NCI-H1048 (cell line): ENCODE measurements at regions not wholly inside any gene's neighbourhood (a gene's known extent, or its start where the extent isn't known, plus 50 kb on each side); places are given as distances from the start of the nearest gene placed in this dataset.

Experiments used
- DNase-seq: peaks from one replicate; lab custom pipeline; 2025; lab: John Stamatoyannopoulos, UW

DNA sequence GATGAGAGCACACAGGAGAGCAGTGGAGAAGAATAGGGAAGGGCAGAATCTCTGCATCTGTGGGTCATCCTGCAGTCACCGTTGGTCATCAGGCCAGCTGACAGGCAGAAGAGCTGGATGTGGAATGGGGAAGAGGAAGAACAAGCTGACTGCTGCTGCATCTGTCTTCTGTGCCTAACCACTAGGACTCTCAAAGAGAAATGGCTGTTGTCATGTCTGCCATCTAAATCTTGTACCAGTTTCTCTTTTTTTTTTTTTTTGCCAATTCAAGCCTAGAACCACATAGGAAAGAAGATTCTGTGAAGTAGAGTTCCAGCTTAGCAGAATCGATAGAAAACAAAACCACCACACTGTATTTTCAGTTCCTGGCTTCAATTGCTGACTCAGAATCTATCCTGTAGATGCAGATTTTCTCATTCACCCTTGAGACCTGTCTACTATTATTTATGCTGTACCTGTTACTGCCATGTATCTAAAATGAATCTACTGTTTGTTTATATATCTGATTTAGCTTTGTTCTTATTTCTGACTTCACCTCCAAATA is 421.9 kb upstream of the PRICKLE1 start:
- no peak for DNase-seq

DNA sequence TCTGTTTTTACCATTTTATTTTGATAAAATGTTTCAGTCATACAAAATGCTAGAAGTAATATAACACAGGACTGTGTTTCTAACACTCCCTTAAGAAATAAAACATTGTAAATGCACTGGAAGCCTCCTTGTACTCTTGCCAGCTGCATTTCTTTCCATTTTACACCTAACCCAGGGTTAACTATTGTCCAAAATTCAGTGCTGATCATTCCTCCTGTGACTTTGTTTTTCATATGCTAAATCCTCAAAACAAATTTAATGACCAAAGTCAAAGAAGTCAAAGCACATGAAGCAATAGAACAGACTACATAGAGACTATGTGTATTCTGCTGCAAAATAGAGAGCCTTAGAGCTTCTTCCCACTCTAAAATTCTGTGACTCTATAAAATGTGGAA is 420.3 kb upstream of the PRICKLE1 start:
- DNase-seq = no peak

DNA sequence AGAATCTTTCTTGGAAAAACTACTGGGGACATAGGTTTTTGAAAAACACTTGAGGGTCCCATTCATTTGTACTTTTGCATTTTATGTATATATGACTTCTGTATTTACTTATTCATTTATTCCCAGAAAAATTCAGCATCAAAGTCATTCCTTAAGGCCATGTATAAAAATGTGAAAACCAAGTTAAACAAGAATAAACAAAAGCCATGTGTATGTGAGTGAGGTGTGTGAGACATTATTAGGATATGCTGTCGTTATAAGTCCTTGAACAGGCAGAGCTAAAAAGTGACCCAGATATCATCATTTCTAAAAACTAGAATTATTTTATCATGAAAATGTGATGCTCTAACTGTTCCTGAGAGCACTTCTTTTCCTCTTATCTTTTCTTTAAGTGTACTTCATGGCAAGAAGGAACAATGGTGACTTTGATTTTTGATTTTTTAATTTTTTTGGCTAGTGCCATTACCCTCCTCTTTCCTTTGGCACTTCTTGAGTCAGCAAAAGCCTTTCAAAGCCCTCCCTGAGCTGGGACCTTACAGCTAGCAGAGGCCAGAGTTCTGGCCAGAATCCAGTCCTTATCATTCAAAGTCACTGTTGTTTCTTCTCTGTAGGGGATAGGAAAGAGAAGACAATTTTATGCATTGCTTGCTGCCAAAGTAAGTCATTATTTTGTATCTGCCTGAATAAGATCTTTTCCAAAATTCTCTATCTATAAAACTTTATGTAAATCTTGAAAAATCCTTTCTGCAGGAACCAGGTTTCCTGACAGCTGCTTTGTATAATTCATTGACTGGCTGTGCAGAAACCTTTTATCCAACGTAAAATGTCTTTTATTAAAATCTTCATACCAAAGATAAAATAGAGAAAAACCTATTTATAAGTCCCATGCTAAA is 419.7 kb upstream of the PRICKLE1 start:
- no peak for DNase-seq

DNA sequence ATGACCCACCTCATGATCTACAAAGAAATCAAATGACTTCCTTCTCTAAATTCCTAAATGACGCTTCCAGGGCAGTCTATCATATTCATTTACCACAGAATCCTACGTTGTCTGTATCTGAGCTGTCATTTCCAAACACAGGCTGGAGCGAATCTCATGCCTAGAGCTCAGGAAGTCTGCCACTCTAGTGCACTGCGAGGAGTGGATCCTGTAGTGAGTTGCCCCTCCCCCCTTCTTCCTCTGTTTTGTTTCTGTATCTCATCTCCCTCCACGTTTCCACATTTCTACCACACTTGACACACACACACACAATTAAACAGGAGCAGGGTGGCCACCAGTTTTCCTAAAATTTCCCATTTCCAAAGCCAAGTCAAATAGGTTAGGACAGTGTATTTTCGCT is 415.4 kb upstream of the PRICKLE1 start:
- no peak for DNase-seq

- DNase-seq = no peak
Measured at GRCh38 chr12:43004141-43004540, 414.6 kb upstream of the PRICKLE1 start.

DNA sequence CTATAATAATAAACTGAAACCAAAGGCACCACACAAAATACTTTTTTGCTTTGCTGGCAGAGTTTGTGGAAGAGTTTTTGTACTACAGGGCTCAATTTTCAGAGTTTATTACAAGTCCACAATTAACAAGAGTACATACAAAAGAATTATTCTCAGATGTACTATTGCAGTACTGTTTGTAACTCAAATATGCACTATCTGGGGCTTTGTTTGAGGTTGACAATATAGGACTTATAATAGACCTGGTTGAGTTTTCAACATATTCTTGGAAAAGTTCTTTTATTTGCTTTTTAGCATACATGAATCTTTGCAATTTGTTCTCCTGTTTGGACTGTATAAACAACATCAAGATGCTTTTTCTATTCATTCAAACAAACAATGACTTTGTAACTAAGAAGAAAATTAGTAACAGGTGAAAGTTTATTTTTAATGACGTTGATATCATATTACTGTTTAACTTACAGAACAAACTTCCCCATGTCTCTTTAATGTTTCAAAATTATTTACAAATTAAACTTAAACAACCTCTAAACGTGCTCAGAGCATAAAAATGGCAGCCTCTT is 407.4 kb upstream of the PRICKLE1 start:
- DNase-seq = no peak

- no peak for DNase-seq
Measured at GRCh38 chr12:42992826-42993225, 403.3 kb upstream of the PRICKLE1 start.

GRCh38 chr12:42990387-42990786 is 400.8 kb upstream of the PRICKLE1 start:
- no peak for DNase-seq

GRCh38 chr12:42987216-42987650 is 397.7 kb upstream of the PRICKLE1 start:
- no peak for DNase-seq

- no peak for DNase-seq
Measured at GRCh38 chr12:42985506-42985905, 396.0 kb upstream of the PRICKLE1 start.

- no peak for DNase-seq
Measured at GRCh38 chr12:42982828-42983227, 393.3 kb upstream of the PRICKLE1 start.

GRCh38 chr12:42981379-42981778 is 391.8 kb upstream of the PRICKLE1 start:
- no peak for DNase-seq

DNA sequence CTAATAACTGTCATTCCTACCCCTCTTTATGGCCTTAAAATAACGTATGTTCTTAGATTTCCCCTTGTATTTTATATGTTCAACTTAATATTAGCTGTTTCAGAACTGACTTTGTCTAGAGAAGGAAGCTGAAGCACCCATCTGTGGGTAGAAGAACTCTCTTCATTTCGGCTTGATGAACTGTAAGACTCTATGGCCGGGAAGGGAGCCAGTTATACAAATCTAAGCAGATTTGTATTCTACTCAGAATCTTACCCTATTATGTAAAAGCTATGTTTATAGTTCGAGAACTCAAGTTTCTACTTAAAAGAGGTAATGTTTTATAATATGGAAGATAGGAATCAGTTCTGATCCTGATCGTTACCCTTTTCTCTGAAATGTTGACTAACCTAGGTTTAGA is 390.9 kb upstream of the PRICKLE1 start:
- no peak for DNase-seq

DNA sequence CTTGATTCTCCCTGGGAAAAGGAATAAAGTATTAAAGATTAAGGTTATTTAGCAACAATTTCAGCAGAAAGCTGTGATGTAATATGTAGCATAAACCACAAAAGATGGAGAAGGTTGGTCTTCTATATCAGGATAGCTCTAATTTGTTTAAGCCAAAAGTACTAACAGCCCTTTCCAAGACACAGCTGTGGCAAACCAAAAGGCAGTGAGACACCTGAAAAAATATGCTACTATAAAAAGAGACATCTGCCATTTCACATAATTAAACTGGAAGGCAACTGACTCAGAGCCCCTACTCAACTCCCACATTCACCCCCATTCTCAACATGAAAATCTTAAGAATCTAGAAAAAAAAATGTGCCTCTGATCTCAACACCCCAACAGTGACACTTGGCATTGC is 390.2 kb upstream of the PRICKLE1 start:
- no peak for DNase-seq

GRCh38 chr12:42978708-42979107 is 389.2 kb upstream of the PRICKLE1 start:
- DNase-seq = no peak

GRCh38 chr12:42977451-42978230 is 388.1 kb upstream of the PRICKLE1 start:
- no peak for DNase-seq

DNA sequence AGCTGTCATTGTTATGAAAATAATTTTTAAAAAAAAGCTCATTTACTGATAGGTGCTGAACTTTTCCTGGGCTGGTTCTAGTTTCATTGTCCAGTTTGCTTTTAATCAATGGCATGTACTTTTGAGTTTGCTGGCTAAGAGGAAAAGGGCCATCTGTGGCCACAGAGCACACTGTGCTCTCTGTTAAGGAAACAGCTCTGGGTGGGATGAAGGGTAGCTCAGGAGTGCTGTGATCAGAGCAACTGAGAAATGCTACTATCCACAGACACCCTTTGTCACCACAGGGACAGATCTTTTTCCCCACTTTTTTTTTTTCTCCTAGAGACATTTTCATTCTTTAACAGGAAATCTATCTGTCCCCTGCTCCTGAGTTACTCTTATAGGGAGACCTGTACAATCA is 387.1 kb upstream of the PRICKLE1 start:
- no peak for DNase-seq

DNA sequence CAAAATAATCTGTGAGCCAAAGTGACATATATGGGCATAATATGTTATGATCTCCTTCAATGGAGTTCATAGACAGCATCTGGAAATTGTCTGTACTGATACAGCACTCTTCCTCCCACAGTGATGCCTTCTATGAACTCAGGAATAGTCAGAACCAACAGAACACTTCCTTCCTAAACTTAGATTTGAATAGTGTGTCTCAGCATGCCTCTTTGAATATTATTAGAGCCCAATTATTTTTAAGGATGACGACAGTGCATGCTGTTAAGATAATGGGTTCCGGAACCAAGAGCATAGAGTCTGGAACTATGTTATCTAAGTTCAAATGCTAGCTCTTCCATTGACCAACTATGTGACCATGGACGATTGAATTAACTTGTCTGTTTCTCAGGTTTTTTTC is 386.6 kb upstream of the PRICKLE1 start:
- no peak for DNase-seq

GRCh38 chr12:42969355-42969754 is 379.8 kb upstream of the PRICKLE1 start:
- no peak for DNase-seq

GRCh38 chr12:42968426-42968825 is 378.9 kb upstream of the PRICKLE1 start:
- no peak for DNase-seq

GRCh38 chr12:42967850-42968249 is 378.3 kb upstream of the PRICKLE1 start:
- no peak for DNase-seq

DNA sequence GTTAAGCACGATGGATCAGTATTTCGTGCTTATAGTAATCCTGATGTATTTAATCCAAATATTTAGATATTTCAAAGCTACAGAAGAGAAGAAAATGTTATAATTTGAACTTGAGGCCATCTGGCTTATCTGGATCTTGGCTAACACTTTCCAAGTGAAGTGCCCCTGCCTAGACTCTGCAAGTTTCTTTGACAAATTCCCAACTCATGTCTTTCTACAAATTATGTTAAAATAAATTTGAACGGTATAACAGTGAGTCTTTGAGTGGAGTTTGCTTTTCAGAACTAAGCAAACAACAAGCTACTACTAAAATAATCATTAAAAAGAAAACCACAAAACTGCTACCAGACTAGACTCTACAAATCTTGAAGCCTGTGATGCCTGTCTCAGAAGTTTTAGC is 374.4 kb upstream of the PRICKLE1 start:
- DNase-seq = no peak

GRCh38 chr12:42962384-42962783 is 372.8 kb upstream of the PRICKLE1 start:
- DNase-seq = no peak
